ENCODE measurements at regions not wholly inside any gene's neighbourhood (a gene's known extent, or its start where the extent isn't known, plus 50 kb on each side); places are given as distances from the start of the nearest gene placed in this dataset.
"Not testable (repeated sequence)": the region's sequence is repeated elsewhere in the genome, so short reads cannot be mapped to it uniquely, and the experiment has no call there.

DNA sequence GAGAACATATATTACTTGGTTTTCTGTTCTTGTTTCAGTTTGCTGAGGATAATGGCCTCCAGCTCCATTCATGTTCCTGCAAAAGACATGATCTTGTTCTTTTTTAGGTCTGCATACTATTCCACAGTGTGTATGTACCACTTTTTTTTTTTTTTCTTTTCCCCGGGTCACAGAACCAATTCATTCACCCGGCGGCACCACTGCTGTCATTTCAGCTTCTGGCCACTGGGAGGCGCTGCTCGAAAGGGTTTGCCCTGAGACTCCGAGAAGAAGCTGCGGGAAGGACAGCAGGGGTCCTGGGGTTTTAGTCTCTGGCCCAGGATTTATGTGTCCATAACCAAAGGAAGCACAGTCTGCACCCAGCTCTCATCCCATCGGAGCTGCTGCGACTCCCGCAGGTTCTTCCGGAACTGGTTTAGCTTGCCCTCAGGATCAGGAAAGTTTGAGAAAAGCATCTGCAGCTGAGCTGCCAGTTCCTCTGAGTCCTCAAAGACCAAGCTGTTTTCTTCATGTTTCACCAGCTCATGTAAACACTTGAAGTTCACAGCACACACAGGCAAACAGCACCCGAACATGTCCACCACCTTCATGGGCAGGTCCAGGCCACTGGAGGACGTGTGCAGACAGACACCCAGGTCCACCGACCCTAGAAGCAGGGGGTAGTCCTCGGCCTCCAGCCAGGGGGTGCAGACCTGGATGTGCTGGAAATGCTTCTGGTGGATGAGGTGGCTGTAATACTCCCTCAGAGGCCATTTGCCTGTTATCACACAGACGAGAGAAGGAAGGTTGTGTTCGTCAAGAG is 76.3 kb upstream of the KCNAB1 start:
- DNase-seq (ENCODE audit: low spot score): peak; percentile 7
- in situ Hi-C loops (cut with HindIII; ENCODE audit: low sequenced_read_pairs): not testable (repeated sequence)

DNA sequence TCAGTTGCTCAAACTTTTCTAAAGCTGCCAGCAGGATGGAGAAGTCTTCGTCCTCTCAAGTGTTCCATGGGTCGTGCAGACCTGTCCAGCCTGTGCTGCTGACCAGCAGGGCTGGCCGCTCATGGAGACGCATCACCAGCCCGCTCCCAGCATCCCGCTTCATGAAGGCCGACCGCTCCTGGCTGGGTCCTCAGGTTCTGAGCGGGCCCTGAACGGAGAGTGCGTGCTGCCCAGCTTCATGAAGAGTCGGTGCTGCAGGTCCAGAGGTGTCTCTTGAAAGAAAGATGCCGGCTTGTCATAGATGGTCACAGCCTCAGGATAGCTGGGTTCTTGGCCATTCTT is 75.8 kb upstream of the KCNAB1 start:
- in situ Hi-C loops (cut with HindIII; ENCODE audit: low sequenced_read_pairs): no loop called here
- DNase-seq (ENCODE audit: low spot score): no peak

DNA sequence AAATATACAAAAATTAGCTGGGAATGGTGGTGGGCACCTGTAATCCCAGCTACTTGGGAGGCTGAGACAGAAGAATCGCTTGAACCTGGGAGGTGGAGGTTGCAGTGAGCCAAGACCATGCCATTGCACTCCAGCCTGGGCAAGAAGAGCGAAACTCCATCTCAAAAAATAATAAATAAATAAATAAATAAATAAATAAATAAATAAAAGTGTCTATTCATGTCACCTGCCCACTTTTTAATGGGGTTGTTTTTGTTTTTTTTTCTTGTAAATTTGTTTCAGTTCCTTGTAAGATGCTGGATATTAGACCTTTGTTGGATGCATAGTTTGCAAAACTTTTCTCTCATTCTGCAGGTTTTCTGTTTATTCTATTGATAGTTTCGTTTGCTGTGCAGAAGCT is 71.9 kb upstream of the KCNAB1 start:
- in situ Hi-C loops (cut with HindIII; ENCODE audit: low sequenced_read_pairs); DNase-seq (ENCODE audit: low spot score): not testable (repeated sequence)

DNA sequence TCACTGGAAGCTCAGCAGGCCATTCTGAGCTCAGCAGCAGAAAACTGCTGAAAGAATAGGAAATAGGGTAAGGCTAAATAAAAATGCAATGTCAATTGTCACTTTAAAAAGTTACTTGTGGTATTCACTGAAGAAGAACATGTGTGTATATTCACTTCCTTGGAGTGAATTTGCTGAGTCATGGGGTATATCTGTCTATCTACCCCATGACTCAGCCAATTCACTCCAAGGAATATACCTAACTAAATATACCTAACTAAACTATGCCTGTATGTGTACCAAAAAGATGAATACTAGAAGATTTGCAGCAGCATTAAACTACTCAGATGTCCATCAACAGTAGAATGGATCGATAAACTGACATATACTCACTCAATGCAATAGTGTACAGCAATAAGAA is 69.5 kb upstream of the KCNAB1 start:
- in situ Hi-C loops (cut with HindIII; ENCODE audit: low sequenced_read_pairs): no loop called here
- no peak for DNase-seq (ENCODE audit: low spot score)

DNA sequence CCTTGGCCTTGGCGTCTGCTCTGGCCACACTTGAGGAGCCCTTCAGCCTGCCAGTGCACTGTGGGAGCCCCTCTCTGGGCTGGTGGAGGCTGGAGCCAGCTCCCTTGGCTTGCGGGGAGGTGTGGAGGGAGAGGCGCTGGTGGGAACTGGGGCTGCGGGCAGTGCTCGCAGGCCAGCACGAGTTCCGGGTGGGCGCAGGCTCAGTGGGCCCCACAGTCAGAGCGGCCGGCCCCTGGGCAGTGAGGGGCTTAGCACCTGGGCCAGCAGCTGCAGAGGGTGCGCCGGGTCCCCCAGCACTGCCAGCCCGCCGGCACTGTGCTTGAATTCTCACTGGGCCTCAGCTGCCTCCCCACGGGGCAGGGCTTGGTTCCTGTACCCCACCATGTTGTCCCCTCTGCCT is 68.7 kb upstream of the KCNAB1 start:
- no peak for DNase-seq (ENCODE audit: low spot score)
- in situ Hi-C loops (cut with HindIII; ENCODE audit: low sequenced_read_pairs): no loop called here

DNA sequence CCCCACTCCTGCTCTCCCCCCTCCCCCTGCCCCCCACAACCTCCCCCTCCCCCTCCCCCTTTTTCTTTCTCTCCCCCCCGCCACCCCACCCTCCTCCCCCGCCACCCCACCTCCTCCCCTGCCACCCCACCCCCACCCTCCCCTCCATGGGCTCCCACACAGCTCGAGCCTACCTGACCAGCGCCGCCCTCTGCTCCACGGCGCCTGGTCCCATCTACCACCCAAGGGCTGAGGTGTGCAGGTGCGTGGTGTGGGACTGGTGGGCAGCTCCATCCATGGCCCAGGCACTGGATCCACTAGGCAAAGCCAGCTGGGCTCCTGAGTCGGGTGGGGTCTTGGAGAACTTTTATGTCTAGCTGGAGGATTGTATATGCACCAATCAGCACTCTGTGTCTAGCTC is 68.3 kb upstream of the KCNAB1 start:
- DNase-seq (ENCODE audit: low spot score): no peak
- in situ Hi-C loops (cut with HindIII; ENCODE audit: low sequenced_read_pairs): no loop called here

DNA sequence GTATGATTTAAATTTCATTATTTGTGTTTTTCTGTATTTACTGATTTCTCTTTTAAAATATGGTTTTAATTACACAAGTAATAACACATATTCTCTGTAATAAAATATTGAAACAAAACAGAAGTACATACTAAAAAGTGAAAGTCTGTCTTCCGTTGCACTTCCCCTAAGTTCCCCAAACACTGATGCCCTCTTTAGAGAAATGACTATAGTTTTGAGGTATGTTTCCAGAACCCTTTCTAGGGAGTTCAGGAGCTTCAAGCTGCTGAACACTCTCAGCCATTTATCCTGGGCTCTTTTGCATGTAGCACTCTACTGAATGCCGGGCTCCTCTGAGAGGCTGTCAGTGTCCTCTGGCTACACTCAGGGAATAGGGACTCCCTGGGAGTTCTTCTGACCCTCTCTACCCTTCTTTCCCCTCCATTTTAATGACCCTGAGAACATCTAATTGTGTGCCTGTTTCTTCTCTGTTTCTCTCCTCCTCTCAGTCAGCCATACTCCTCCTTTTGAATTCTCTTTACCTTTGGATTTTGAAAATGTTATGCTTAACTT is 60.4 kb upstream of the KCNAB1 start:
- no peak for DNase-seq (ENCODE audit: low spot score)
- in situ Hi-C loops (cut with HindIII; ENCODE audit: low sequenced_read_pairs): no loop called here

DNA sequence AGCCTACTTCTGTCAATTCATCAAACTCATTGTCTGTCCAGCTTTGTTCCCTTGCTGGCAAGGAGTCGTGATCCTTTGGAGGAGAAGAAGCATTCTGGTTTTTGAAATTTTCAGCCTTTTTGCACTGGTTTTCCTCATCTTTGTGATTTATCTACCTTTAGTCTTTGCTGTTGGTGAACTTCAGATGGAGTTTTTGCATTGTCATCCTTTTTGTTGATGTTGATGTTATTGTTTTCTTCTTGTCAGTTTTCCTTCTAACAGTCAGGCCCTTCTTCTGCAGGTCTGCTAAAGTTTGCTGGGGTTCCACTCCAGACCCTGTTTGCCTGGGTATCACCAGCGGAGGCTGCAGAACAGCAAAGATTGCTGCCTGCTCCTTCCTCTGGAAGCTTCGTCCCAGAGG is 52.2 kb upstream of the KCNAB1 start:
- DNase-seq (ENCODE audit: low spot score); in situ Hi-C loops (cut with HindIII; ENCODE audit: low sequenced_read_pairs): not testable (repeated sequence)

DNA sequence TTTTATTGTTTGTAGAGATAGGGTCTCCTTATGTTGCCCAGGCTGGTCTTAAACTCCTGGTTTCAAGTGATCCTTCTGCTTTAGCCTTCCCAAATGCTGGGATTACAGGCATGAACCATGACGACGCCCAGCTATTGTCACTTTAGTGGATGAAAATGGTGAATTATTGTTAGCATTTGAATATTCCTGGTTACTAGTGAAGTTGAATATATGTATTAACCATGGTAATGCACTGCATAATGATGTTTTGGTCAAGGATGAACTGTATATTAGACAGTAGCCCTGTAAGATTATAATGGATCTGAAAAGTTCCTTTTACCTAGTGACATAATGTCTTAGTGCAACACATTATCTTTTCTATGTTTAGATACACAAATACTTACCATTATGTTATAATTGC is 50.4 kb upstream of the KCNAB1 start:
- in situ Hi-C loops (cut with HindIII; ENCODE audit: low sequenced_read_pairs): no loop called here
- no peak for DNase-seq (ENCODE audit: low spot score)
